Activated B cell treated with CpG ODN at 0.5 μM for 24 hours (primary cell): ENCODE measurements at regions not wholly inside any gene's neighbourhood (a gene's known extent, or its start where the extent isn't known, plus 50 kb on each side); places are given as distances from the start of the nearest gene placed in this dataset.

Experiments used
- ATAC-seq: fragments of 200-7000 bp; cut with Tn5 transposase; one replicate; pipeline ENCODE4 v1.10.0; 2021; ENCODE audit warnings: low read depth, mild to moderate bottlenecking, moderate library complexity
- CTCF ChIA-PET: fragments of 350-600 bp; sonication (Branson Sonifier 250); formaldehyde crosslinking; loops from one replicate; lab custom pipeline; 2021; ENCODE audit warnings: antibody characterized with exemption; lab: Charles Lee
- POLR2A ChIA-PET: fragments of 350-600 bp; sonication (Branson Sonifier 250); formaldehyde crosslinking; loops from one replicate; lab custom pipeline; 2021; ENCODE audit warnings: antibody characterized with exemption; lab: Charles Lee
- DNase-seq: peaks from one replicate; pipeline ENCODE4 v3.0.0; 2022
- H3K27ac Mint-ChIP-seq: one replicate; pipeline ENCODE4 v1.8.0; 2020; ENCODE audit warnings: mixed read lengths
- H3K27me3 Mint-ChIP-seq: one replicate; pipeline ENCODE4 v1.8.0; 2021; ENCODE audit warnings: mixed read lengths
- H3K36me3 Mint-ChIP-seq: one replicate; pipeline ENCODE4 v1.8.0; 2021; ENCODE audit warnings: low read depth, mixed read lengths
- H3K4me1 Mint-ChIP-seq: one replicate; pipeline ENCODE4 v1.8.0; 2021; ENCODE audit warnings: mixed read lengths
- H3K4me3 Mint-ChIP-seq: one replicate; pipeline ENCODE4 v1.8.0; 2020; ENCODE audit warnings: mild to moderate bottlenecking, mixed read lengths
- H3K9me3 Mint-ChIP-seq: one replicate; pipeline ENCODE4 v1.8.0; 2020; ENCODE audit warnings: mixed read lengths
- CTCF ChIP-seq: fragments of 200-600 bp; IDR thresholded peaks from one replicate; pipeline ENCODE4 v1.8.0; 2022; ENCODE audit warnings: antibody characterized with exemption, mild to moderate bottlenecking
- intact Hi-C: fragments of 100-400 bp; cut with micrococcal nuclease; formaldehyde crosslinking; loops from one replicate; pipeline ENCODE4 v1.15.1; 2024

- TF ChIP-seq CTCF, result no peak
- H3K27me3 Mint-ChIP-seq, result no peaks in the 10 kb centered on the region
- no peaks in the 10 kb centered on the region for H3K36me3 Mint-ChIP-seq
- H3K4me3 Mint-ChIP-seq, result no peak overlapping the region
- CTCF ChIA-PET, result no interaction called here
- intact Hi-C loops, result no loop called here
- DNase-seq (no peak), ATAC-seq (no peak)
- POLR2A ChIA-PET, result no interaction called here
- peaks cover 13% of the 10 kb centered on the region for H3K4me1 Mint-ChIP-seq
- no peaks in the 10 kb centered on the region for H3K9me3 Mint-ChIP-seq
- no peak overlapping the region for H3K27ac Mint-ChIP-seq
Observed at GRCh38 chr13:106660746-106661625, 93.0 kb upstream of the ARGLU1 start.

GRCh38 chr13:106657104-106657503, 89.2 kb upstream of the ARGLU1 start:
- TF ChIP-seq CTCF, result no peak
- H3K36me3 Mint-ChIP-seq, result no peaks in the 10 kb centered on the region
- POLR2A ChIA-PET, result no interaction called here
- no peak overlapping the region for H3K4me3 Mint-ChIP-seq
- H3K4me1 Mint-ChIP-seq, result peaks cover 14% of the 10 kb centered on the region
- no peak for DNase-seq
- intact Hi-C loops, result no loop called here
- no peaks in the 10 kb centered on the region for H3K27me3 Mint-ChIP-seq
- no peaks in the 10 kb centered on the region for H3K9me3 Mint-ChIP-seq
- no peak for ATAC-seq
- no peak overlapping the region for H3K27ac Mint-ChIP-seq
- CTCF ChIA-PET, result no interaction called here

DNA sequence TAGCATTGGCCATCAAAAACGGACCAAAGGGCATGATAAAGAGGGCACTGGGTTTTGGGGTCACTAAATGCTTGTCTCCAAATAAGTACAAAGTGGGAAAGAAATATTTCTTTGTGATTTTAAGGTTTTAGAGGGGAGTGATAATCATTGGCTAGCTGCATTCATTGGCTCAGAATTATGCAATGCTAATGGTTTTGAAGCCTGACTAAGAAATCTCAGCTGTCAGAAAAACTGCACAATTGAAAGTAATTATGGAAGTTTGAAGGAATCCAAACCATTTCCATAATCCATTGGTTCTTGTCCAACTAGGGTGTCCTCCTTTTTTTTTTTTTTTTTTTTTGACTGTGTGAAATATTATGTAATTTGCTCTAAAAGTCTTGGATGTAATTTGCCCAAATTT, 88.2 kb upstream of the ARGLU1 start:
- intact Hi-C loops, result no loop called here
- Mint-ChIP-seq H3K27ac (no peak overlapping the region), H3K27me3 (no peaks in the 10 kb centered on the region), H3K4me1 (peaks cover 14% of the 10 kb centered on the region), H3K4me3 (no peak overlapping the region), H3K36me3 (no peaks in the 10 kb centered on the region), H3K9me3 (no peaks in the 10 kb centered on the region)
- POLR2A ChIA-PET, result no interaction called here
- no peak for ATAC-seq
- CTCF ChIA-PET, result no interaction called here
- DNase-seq, result no peak
- no peak for TF ChIP-seq CTCF

DNA sequence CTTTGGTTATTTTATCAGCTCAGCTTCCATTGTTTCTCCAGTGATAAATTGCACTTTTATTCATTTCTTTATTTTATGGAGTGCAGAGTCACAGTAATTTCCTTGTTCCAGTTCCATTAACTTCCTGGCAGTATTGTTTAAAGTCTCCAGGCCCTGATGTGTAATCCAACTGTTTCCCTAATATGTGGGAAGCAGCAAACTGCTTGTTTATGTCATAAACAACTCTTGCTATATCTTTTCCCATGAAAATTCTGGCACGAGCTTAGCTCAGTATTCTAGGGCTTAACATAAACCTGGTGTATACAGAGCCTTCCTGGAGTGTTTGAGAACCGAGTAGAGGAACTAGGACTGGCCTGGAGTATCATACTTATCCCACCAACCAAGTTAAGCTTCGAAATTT, 83.5 kb upstream of the ARGLU1 start:
- TF ChIP-seq CTCF, result no peak
- Mint-ChIP-seq H3K9me3 (no peaks in the 10 kb centered on the region), H3K36me3 (no peaks in the 10 kb centered on the region), H3K4me3 (no peak overlapping the region), H3K27me3 (no peaks in the 10 kb centered on the region), H3K27ac (no peak overlapping the region), H3K4me1 (peaks cover 3% of the 10 kb centered on the region)
- intact Hi-C loops, result no loop called here
- CTCF ChIA-PET, result no interaction called here
- no peak for ATAC-seq
- POLR2A ChIA-PET, result no interaction called here
- no peak for DNase-seq

GRCh38 chr13:106650690-106651205, 82.8 kb upstream of the ARGLU1 start:
- DNase-seq (no peak), ATAC-seq (no peak)
- no peaks in the 10 kb centered on the region for H3K4me1 Mint-ChIP-seq
- CTCF ChIA-PET, result no interaction called here
- TF ChIP-seq CTCF, result no peak
- no peaks in the 10 kb centered on the region for H3K36me3 Mint-ChIP-seq
- no peak overlapping the region for H3K27ac Mint-ChIP-seq
- H3K9me3 Mint-ChIP-seq, result no peaks in the 10 kb centered on the region
- H3K27me3 Mint-ChIP-seq, result no peaks in the 10 kb centered on the region
- intact Hi-C loops, result no loop called here
- no peak overlapping the region for H3K4me3 Mint-ChIP-seq
- POLR2A ChIA-PET, result no interaction called here
